Skeletal muscle satellite cell (primary cell): ENCODE measurements at regions not wholly inside any gene's neighbourhood (a gene's known extent, or its start where the extent isn't known, plus 50 kb on each side); places are given as distances from the start of the nearest gene placed in this dataset.

Experiments used
- H3K27me3 ChIP-seq: 2 replicates; pipeline ENCODE4 v1.7.0; 2013; ENCODE audit warnings: low read length; ENCODE audit not compliant: control insufficient read depth, insufficient read depth
- H3K36me3 ChIP-seq: 2 replicates; pipeline ENCODE4 v1.7.0; 2013; ENCODE audit warnings: mild to moderate bottlenecking, control low read depth, low read length; ENCODE audit not compliant: insufficient read depth
- H3K4me1 ChIP-seq: 2 replicates; pipeline ENCODE4 v1.7.0; 2013; ENCODE audit warnings: low read length; ENCODE audit not compliant: control insufficient read depth, insufficient read depth
- H3K4me2 ChIP-seq: 2 replicates; pipeline ENCODE4 v1.7.0; 2013; ENCODE audit warnings: mild to moderate bottlenecking, low read length
- H3K4me3 ChIP-seq: 2 replicates; pipeline ENCODE4 v1.7.0; 2013; ENCODE audit warnings: low read length
- H3K9ac ChIP-seq: 2 replicates; pipeline ENCODE4 v1.7.0; 2013; ENCODE audit warnings: mild to moderate bottlenecking, low read depth, low read length, moderate library complexity
- H3K9me3 ChIP-seq: replicated peaks from 2 replicates; pipeline ENCODE4 v1.7.0; 2013; ENCODE audit warnings: mild to moderate bottlenecking, control low read depth, low read length

- Histone ChIP-seq H3K4me2 (no peak overlapping the region), H3K4me3 (no peak overlapping the region), H3K9me3 (peaks cover 29% of the 10 kb centered on the region), H3K9ac (no peak overlapping the region), H3K4me1 (no peaks in the 10 kb centered on the region), H3K36me3 (no peaks in the 10 kb centered on the region), H3K27me3 (no peaks in the 10 kb centered on the region)
Measured at GRCh38 chr18:78620326-78620725, 359.3 kb upstream of the SALL3 start.

- H3K4me2 ChIP-seq, result no peak overlapping the region
- no peaks in the 10 kb centered on the region for H3K4me1 ChIP-seq
- peaks cover 29% of the 10 kb centered on the region for H3K9me3 ChIP-seq
- no peak overlapping the region for H3K4me3 ChIP-seq
- H3K27me3 ChIP-seq, result no peaks in the 10 kb centered on the region
- H3K9ac ChIP-seq, result no peak overlapping the region
- no peaks in the 10 kb centered on the region for H3K36me3 ChIP-seq
Measured at GRCh38 chr18:78621141-78621755, 358.4 kb upstream of the SALL3 start.

- H3K27me3 ChIP-seq, result no peaks in the 10 kb centered on the region
- no peaks in the 10 kb centered on the region for H3K4me1 ChIP-seq
- H3K4me3 ChIP-seq, result no peak overlapping the region
- H3K9me3 ChIP-seq, result peaks cover 29% of the 10 kb centered on the region
- H3K9ac ChIP-seq, result no peak overlapping the region
- H3K4me2 ChIP-seq, result no peak overlapping the region
- no peaks in the 10 kb centered on the region for H3K36me3 ChIP-seq
Measured at GRCh38 chr18:78622251-78622906, 357.2 kb upstream of the SALL3 start.

GRCh38 chr18:78622907-78623541 is 356.6 kb upstream of the SALL3 start:
- peaks cover 29% of the 10 kb centered on the region for H3K9me3 ChIP-seq
- no peak overlapping the region for H3K9ac ChIP-seq

GRCh38 chr18:78624646-78625279 is 354.9 kb upstream of the SALL3 start:
- H3K4me2 ChIP-seq, result no peak overlapping the region
- H3K9me3 ChIP-seq, result peaks cover 25% of the 10 kb centered on the region
- no peaks in the 10 kb centered on the region for H3K4me1 ChIP-seq

More at GRCh38 chr18:78622907-78623541, 356.6 kb upstream of the SALL3 start:
- Histone ChIP-seq H3K4me3 (no peak overlapping the region), H3K4me2 (no peak overlapping the region), H3K27me3 (no peaks in the 10 kb centered on the region), H3K4me1 (no peaks in the 10 kb centered on the region), H3K36me3 (no peaks in the 10 kb centered on the region)

GRCh38 chr18:78625847-78626246 is 353.8 kb upstream of the SALL3 start:
- Histone ChIP-seq H3K27me3 (no peaks in the 10 kb centered on the region), H3K9ac (no peak overlapping the region), H3K36me3 (no peaks in the 10 kb centered on the region), H3K9me3 (peaks cover 34% of the 10 kb centered on the region), H3K4me2 (no peak overlapping the region), H3K4me1 (no peaks in the 10 kb centered on the region), H3K4me3 (no peak overlapping the region)

More at GRCh38 chr18:78624646-78625279, 354.9 kb upstream of the SALL3 start:
- no peaks in the 10 kb centered on the region for H3K36me3 ChIP-seq
- H3K9ac ChIP-seq, result no peak overlapping the region
- no peaks in the 10 kb centered on the region for H3K27me3 ChIP-seq
- no peak overlapping the region for H3K4me3 ChIP-seq

- Histone ChIP-seq H3K4me3 (no peak overlapping the region), H3K4me1 (no peaks in the 10 kb centered on the region), H3K9me3 (peaks cover 31% of the 10 kb centered on the region), H3K4me2 (no peak overlapping the region), H3K36me3 (no peaks in the 10 kb centered on the region), H3K9ac (no peak overlapping the region), H3K27me3 (no peaks in the 10 kb centered on the region)
Measured at GRCh38 chr18:78627551-78628346, 351.9 kb upstream of the SALL3 start.

- peaks cover 30% of the 10 kb centered on the region for H3K9me3 ChIP-seq
- H3K4me3 ChIP-seq, result no peak overlapping the region
- no peaks in the 10 kb centered on the region for H3K27me3 ChIP-seq
- no peaks in the 10 kb centered on the region for H3K4me1 ChIP-seq
- no peaks in the 10 kb centered on the region for H3K36me3 ChIP-seq
- no peak overlapping the region for H3K4me2 ChIP-seq
- no peak overlapping the region for H3K9ac ChIP-seq
Measured at GRCh38 chr18:78629426-78629825, 350.2 kb upstream of the SALL3 start.

GRCh38 chr18:78630356-78630755 is 349.3 kb upstream of the SALL3 start:
- H3K4me2 ChIP-seq, result no peak overlapping the region
- H3K27me3 ChIP-seq, result no peaks in the 10 kb centered on the region
- H3K9ac ChIP-seq, result no peak overlapping the region
- H3K9me3 ChIP-seq, result peaks cover 30% of the 10 kb centered on the region
- no peaks in the 10 kb centered on the region for H3K4me1 ChIP-seq
- no peaks in the 10 kb centered on the region for H3K36me3 ChIP-seq
- no peak overlapping the region for H3K4me3 ChIP-seq

GRCh38 chr18:78630981-78631510 is 348.6 kb upstream of the SALL3 start:
- no peaks in the 10 kb centered on the region for H3K4me1 ChIP-seq
- H3K4me3 ChIP-seq, result no peak overlapping the region
- no peaks in the 10 kb centered on the region for H3K27me3 ChIP-seq
- peaks cover 35% of the 10 kb centered on the region for H3K9me3 ChIP-seq
- no peaks in the 10 kb centered on the region for H3K36me3 ChIP-seq
- no peak overlapping the region for H3K4me2 ChIP-seq
- H3K9ac ChIP-seq, result no peak overlapping the region

- Histone ChIP-seq H3K36me3 (no peaks in the 10 kb centered on the region), H3K27me3 (no peaks in the 10 kb centered on the region), H3K4me2 (no peak overlapping the region), H3K9me3 (peaks cover 39% of the 10 kb centered on the region), H3K4me3 (no peak overlapping the region), H3K4me1 (no peaks in the 10 kb centered on the region), H3K9ac (no peak overlapping the region)
Measured at GRCh38 chr18:78632111-78632541, 347.5 kb upstream of the SALL3 start.
